PC-9 (cell line): ENCODE measurements at regions not wholly inside any gene's neighbourhood (a gene's known extent, or its start where the extent isn't known, plus 50 kb on each side); places are given as distances from the start of the nearest gene placed in this dataset.

Experiments used
- BruUV-seq: library from RNA; stranded (reverse); fragments of 400-500 nt; replicated peaks from 2 replicates; lab custom pipeline; 2021; lab: Mats Ljungman, UMichigan
- CTCF ChIA-PET: fragments of 300-600 bp; sonication (Branson Sonifier 250); formaldehyde crosslinking; loops from one replicate; lab custom pipeline; 2022; ENCODE audit warnings: antibody characterized with exemption; lab: Charles Lee
- POLR2A ChIA-PET: fragments of 300-600 bp; sonication (Branson Sonifier 250); formaldehyde crosslinking; loops from one replicate; lab custom pipeline; 2022; ENCODE audit warnings: antibody characterized with exemption; ENCODE audit not compliant: unreplicated experiment; lab: Charles Lee
- DNase-seq, 2 experiments: peaks; one replicate each; pipeline versions ENCODE4 v3.0.0 to v3.0.0-alpha.2; 2015 to 2022; ENCODE audit warnings: mixed read lengths in 1 of 2
- H2AFZ ChIP-seq: fragments of 200-600 bp; sonication (generic); 2 replicates; pipeline ENCODE4 v1.8.1; 2017; ENCODE audit warnings: antibody characterized with exemption
- H3F3A ChIP-seq: fragments of 200-600 bp; sonication (generic); 2 replicates; pipeline ENCODE4 v1.8.1; 2017; ENCODE audit warnings: antibody characterized with exemption, mild to moderate bottlenecking, low read depth; ENCODE audit not compliant: insufficient read depth
- H3K27ac ChIP-seq: fragments of 200-600 bp; sonication (generic); 2 replicates; pipeline ENCODE4 v1.6.1; 2016; ENCODE audit warnings: mixed run types
- H3K27me3 ChIP-seq: fragments of 200-600 bp; sonication (generic); 2 replicates; pipeline ENCODE4 v1.6.1; 2016; ENCODE audit warnings: low read depth, mixed run types; ENCODE audit not compliant: insufficient read depth
- H3K36me3 ChIP-seq: fragments of 200-600 bp; sonication (generic); 2 replicates; pipeline ENCODE4 v1.6.1; 2016; ENCODE audit warnings: low read depth, mixed run types
- H3K4me1 ChIP-seq: fragments of 200-600 bp; sonication (generic); replicated peaks from 2 replicates; pipeline ENCODE4 v1.6.1; 2016; ENCODE audit warnings: mixed run types; ENCODE audit not compliant: insufficient read depth
- H3K4me2 ChIP-seq: fragments of 200-600 bp; sonication (generic); 2 replicates; pipeline ENCODE4 v1.6.1; 2017; ENCODE audit warnings: mixed run types
- H3K4me3 ChIP-seq: fragments of 200-600 bp; sonication (generic); 2 replicates; pipeline ENCODE4 v1.6.1; 2016; ENCODE audit warnings: mixed run types
- H3K79me2 ChIP-seq: fragments of 200-600 bp; sonication (generic); 2 replicates; pipeline ENCODE4 v1.6.1; 2017; ENCODE audit warnings: low read depth, mixed run types
- H3K9me2 ChIP-seq: fragments of 200-600 bp; sonication (generic); 2 replicates; pipeline ENCODE4 v1.8.1; 2017; ENCODE audit warnings: mild to moderate bottlenecking; ENCODE audit not compliant: insufficient read depth
- H3K9me3 ChIP-seq: fragments of 200-600 bp; sonication (generic); 2 replicates; pipeline ENCODE4 v1.8.1; 2016; ENCODE audit warnings: low read depth; ENCODE audit not compliant: insufficient read depth
- H4K20me1 ChIP-seq: fragments of 200-600 bp; sonication (generic); 2 replicates; pipeline ENCODE4 v1.8.1; 2017; ENCODE audit not compliant: insufficient read depth
- CTCF ChIP-seq: fragments of 200-600 bp; sonication (generic); conservative IDR thresholded peaks from 2 replicates; pipeline ENCODE4 v1.6.1; 2017; ENCODE audit warnings: mixed run types, antibody characterized with exemption, mild to moderate bottlenecking, moderate library complexity
- EZH2 ChIP-seq: fragments of 200-600 bp; sonication (generic); IDR thresholded peaks from 2 replicates; pipeline ENCODE4 v1.8.0; 2017; ENCODE audit warnings: antibody characterized with exemption, low read depth
- intact Hi-C: fragments of 100-400 bp; cut with micrococcal nuclease; formaldehyde crosslinking; loops from one replicate; pipeline ENCODE4 v1.10.0; 2022; ENCODE audit not compliant: unreplicated experiment

GRCh38 chr22:25390297-25391240, 171.1 kb downstream of the CRYBB2 start:
- Histone ChIP-seq H3K4me1 (no peaks in the 10 kb centered on the region), H3K27me3 (no peaks in the 10 kb centered on the region), H2AFZ (no peak overlapping the region), H3K4me3 (no peak overlapping the region), H3K36me3 (no peaks in the 10 kb centered on the region), H3K9me3 (no peaks in the 10 kb centered on the region), H3K79me2 (no peaks in the 10 kb centered on the region), H4K20me1 (peaks cover 16% of the 10 kb centered on the region), H3F3A (no peaks in the 10 kb centered on the region), H3K4me2 (no peak overlapping the region), H3K9me2 (no peaks in the 10 kb centered on the region), H3K27ac (no peak overlapping the region)
- no peak for TF ChIP-seq EZH2
- TF ChIP-seq CTCF = no peak
- intact Hi-C loops = no loop called here
- no peak for DNase-seq
- ChIA-PET CTCF (no interaction called here), POLR2A (no interaction called here)
- no TSS peak for BruUV-seq

DNA sequence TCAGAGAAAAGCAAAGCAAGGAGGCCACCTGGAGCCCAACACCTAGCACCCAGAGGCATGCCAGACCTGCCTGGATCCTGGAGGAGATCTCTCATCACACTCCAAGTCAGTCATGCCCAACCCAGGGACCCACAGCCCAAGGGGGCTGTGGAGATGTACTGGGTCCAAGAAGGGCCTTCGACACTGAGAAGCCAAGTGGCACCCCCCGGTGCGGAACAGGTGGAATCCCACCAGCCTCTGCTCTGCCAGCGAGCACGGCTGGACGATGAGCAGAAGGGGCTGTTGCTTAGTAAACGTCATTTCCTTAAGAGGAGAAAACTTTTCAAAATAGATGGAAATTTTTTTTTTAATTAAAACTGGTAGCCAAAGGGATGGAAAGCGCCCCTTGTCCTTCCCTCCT, 171.9 kb upstream of the GRK3 start:
- Histone ChIP-seq H4K20me1 (peaks cover 17% of the 10 kb centered on the region), H3K79me2 (no peaks in the 10 kb centered on the region)
- DNase-seq = no peak

More for the DNA sequence above, 171.9 kb upstream of the GRK3 start:
- H3K4me1 ChIP-seq = no peaks in the 10 kb centered on the region
- no peak overlapping the region for H3K27ac ChIP-seq
- no peaks in the 10 kb centered on the region for H3K9me3 ChIP-seq
- no peaks in the 10 kb centered on the region for H3K27me3 ChIP-seq
- no peaks in the 10 kb centered on the region for H3K9me2 ChIP-seq
- no peaks in the 10 kb centered on the region for H3K36me3 ChIP-seq
- no peak overlapping the region for H3K4me3 ChIP-seq
- H3K4me2 ChIP-seq = no peak overlapping the region
- CTCF ChIA-PET = no interaction called here
- intact Hi-C loops = no loop called here
- TF ChIP-seq CTCF (no peak), EZH2 (no peak)
- no TSS peak for BruUV-seq
- no peaks in the 10 kb centered on the region for H3F3A ChIP-seq
- POLR2A ChIA-PET = no interaction called here
- H2AFZ ChIP-seq = no peak overlapping the region
